Gastrocnemius medialis (tissue), 4 donors: ENCODE measurements at regions not wholly inside any gene's neighbourhood (a gene's known extent, or its start where the extent isn't known, plus 50 kb on each side); places are given as distances from the start of the nearest gene placed in this dataset.

ENCODE experiments used
- POLR2A ChIP-seq, 2 donors: fragments of 450-650 bp; IDR thresholded peaks; one replicate each; pipeline ENCODE4 v1.6.1; 2017; ENCODE audit warnings: antibody characterized with exemption in 2 of 2, mild to moderate bottlenecking in 2 of 2, moderate library complexity in 2 of 2
- TF ChIP-seq, protein P1 (sequence below), 5 experiments: fragments of 450-650 bp in 3 of 5; fragments of 200-600 bp in 2 of 5; sonication (generic) in 2 of 5; IDR thresholded peaks in 4 of 5; conservative IDR thresholded peaks in 1 of 5; 1 replicate in 4 of 5; 2 replicates in 1 of 5; pipeline ENCODE4 v1.5.1; 2016 to 2019; ENCODE audit warnings: antibody characterized with exemption in 5 of 5, mild to moderate bottlenecking in 3 of 5, moderate library complexity in 3 of 5

GRCh38 chr19:31894451-31894850 is 451.0 kb upstream of the ZNF507 start:
- no peak for TF ChIP-seq POLR2A (IDR thresholded peaks at IDR 0.05)
- TF ChIP-seq, protein P1, sequence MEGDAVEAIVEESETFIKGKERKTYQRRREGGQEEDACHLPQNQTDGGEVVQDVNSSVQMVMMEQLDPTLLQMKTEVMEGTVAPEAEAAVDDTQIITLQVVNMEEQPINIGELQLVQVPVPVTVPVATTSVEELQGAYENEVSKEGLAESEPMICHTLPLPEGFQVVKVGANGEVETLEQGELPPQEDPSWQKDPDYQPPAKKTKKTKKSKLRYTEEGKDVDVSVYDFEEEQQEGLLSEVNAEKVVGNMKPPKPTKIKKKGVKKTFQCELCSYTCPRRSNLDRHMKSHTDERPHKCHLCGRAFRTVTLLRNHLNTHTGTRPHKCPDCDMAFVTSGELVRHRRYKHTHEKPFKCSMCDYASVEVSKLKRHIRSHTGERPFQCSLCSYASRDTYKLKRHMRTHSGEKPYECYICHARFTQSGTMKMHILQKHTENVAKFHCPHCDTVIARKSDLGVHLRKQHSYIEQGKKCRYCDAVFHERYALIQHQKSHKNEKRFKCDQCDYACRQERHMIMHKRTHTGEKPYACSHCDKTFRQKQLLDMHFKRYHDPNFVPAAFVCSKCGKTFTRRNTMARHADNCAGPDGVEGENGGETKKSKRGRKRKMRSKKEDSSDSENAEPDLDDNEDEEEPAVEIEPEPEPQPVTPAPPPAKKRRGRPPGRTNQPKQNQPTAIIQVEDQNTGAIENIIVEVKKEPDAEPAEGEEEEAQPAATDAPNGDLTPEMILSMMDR (IDR thresholded peaks at IDR 0.05 in 4 of 5, conservative IDR thresholded peaks at IDR 0.05 in 1 of 5), result no peak
